Esophagus squamous epithelium (tissue), 5 donors: ENCODE measurements at regions not wholly inside any gene's neighbourhood (a gene's known extent, or its start where the extent isn't known, plus 50 kb on each side); places are given as distances from the start of the nearest gene placed in this dataset.

Experiments used
- DNase-seq: peaks from one replicate; lab custom pipeline; 2025; lab: John Stamatoyannopoulos, UW
- H3K27ac ChIP-seq, 4 donors: fragments of 200-600 bp; sonication (generic); one replicate each; pipeline ENCODE4 v1.5.1; 2016 to 2019; ENCODE audit warnings: mild to moderate bottlenecking in 1 of 4
- H3K27me3 ChIP-seq, 4 donors: fragments of 200-600 bp; sonication (generic); 1 replicate in 3 of 4; 2 replicates in 1 of 4; pipeline versions ENCODE4 v1.5.1 to v1.6.0; 2017 to 2021; ENCODE audit warnings: antibody characterized with exemption in 1 of 4
- H3K36me3 ChIP-seq, 3 donors: fragments of 200-600 bp; sonication (generic); one replicate each; pipeline ENCODE4 v1.5.1; 2016 to 2019
- H3K4me1 ChIP-seq, 3 donors: fragments of 200-600 bp; sonication (generic); one replicate each; pipeline ENCODE4 v1.5.1; 2017 to 2019
- H3K4me3 ChIP-seq, 4 donors: fragments of 200-600 bp; sonication (generic); 1 replicate in 3 of 4; 2 replicates in 1 of 4; pipeline ENCODE4 v1.5.1; 2016 to 2019; ENCODE audit warnings: mild to moderate bottlenecking in 2 of 4, moderate library complexity in 1 of 4
- H3K9me3 ChIP-seq, 3 donors: fragments of 200-600 bp; sonication (generic); one replicate each; pipeline ENCODE4 v1.5.1; 2016 to 2019
- CTCF ChIP-seq, 6 experiments: fragments of 450-650 bp in 4 of 6; fragments of 200-600 bp in 2 of 6; sonication (generic) in 2 of 6; IDR thresholded peaks; one replicate each; pipeline ENCODE4 v1.5.1; 2016 to 2019; ENCODE audit warnings: antibody characterized with exemption in 6 of 6, mild to moderate bottlenecking in 4 of 6, moderate library complexity in 4 of 6
- POLR2A ChIP-seq, 4 donors: fragments of 450-650 bp; IDR thresholded peaks; one replicate each; pipeline ENCODE4 v1.6.1; 2017; ENCODE audit warnings: antibody characterized with exemption in 4 of 4, mild to moderate bottlenecking in 4 of 4, moderate library complexity in 3 of 4
- WGBS, 2 donors: methylation state at CpG; one replicate each; pipeline ENCODE4 v1.1.5; 2018; 5-methylcytosine and 5-hydroxymethylcytosine counted together
- intact Hi-C: fragments of 100-400 bp; cut with DNase I; formaldehyde crosslinking; loops from one replicate; pipeline ENCODE4 v1.15.0; 2022
- donor health status: DM: yes; HTN: yes; CAD: no.

- intact Hi-C loops: no loop called here
- Histone ChIP-seq H3K4me3 (no peak overlapping the region), H3K27ac (peak overlapping the region in 2 of 4 donors; percentile 10 to 29), H3K27me3 (no peaks in the 10 kb centered on the region), H3K4me1 (no peaks in the 10 kb centered on the region), H3K36me3 (no peaks in the 10 kb centered on the region), H3K9me3 (peaks cover 0 to 3% (median 0%) of the 10 kb centered on the region in 3 donors)
- TF ChIP-seq POLR2A (IDR thresholded peaks at IDR 0.05) (no peak), CTCF (IDR thresholded peaks at IDR 0.05) (no peak)
- WGBS, 2 donors: 45 to 52% methylated on average over 1 of the region's 1 CpG
- DNase-seq: no peak
Observed at GRCh38 chr12:16884056-16884455, 278.1 kb upstream of the LMO3 start.

DNA sequence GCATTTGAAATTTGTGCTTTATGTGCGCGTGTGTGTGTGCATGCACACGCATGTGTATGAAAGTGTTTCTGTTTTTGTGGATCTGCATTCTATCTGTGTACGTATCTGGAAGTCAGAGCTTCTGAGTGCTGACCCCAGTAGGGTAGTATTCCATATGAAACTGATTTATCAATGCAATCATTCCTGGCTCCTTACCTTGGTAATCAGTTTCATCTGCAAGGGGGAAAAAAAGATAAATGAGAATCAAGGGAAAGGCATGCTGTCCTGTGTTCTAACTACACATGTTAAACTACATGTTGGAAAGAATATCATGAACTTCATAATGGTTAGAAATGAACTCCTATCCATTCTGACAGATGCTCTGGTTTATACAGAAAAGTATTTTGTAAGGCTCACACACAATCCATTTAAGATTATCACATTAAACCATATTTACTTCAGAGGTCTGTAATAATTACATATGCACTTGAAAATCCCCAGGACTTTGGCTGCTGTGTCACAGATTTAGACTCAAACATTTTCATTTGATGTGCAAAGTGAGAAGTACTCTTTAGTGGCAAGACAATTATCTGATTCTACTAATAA, 276.1 kb upstream of the LMO3 start:
- H3K9me3 ChIP-seq: no peaks in the 10 kb centered on the region
- H3K4me1 ChIP-seq: no peaks in the 10 kb centered on the region
- 80 to 83% methylated on average over 4 of the region's 4 CpGs for WGBS, 2 donors
- DNase-seq: no peak
- H3K27me3 ChIP-seq: no peaks in the 10 kb centered on the region
- H3K4me3 ChIP-seq: no peak overlapping the region
- no peaks in the 10 kb centered on the region for H3K36me3 ChIP-seq
- intact Hi-C loops: no loop called here
- no peak overlapping the region for H3K27ac ChIP-seq
- TF ChIP-seq CTCF (IDR thresholded peaks at IDR 0.05) (no peak), POLR2A (IDR thresholded peaks at IDR 0.05) (no peak)

DNA sequence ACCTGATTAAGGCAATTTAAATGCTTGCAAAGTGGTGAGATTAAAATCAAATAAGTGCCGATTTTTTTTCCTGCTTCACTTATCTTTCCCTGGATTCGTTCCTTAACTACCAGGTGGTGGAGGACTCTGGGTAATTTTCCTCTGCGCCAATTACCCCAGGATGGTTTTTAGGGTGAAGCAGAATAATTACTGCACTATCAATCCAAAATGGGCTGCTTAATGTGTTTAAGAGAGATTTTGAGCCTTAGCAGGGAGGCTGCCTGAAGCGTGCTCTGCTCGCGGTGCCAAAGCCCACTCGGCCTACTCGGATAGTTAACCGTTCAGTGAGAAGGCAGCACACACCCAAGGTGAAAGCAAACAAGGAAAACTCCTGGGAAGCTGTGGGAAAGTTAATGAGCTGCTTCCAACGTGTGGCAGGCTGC, 274.9 kb upstream of the LMO3 start:
- no peak overlapping the region for H3K4me3 ChIP-seq
- H3K9me3 ChIP-seq: no peaks in the 10 kb centered on the region
- TF ChIP-seq CTCF (IDR thresholded peaks at IDR 0.05) (no peak), POLR2A (IDR thresholded peaks at IDR 0.05) (no peak)
- DNase-seq: no peak
- intact Hi-C loops: no loop called here
- H3K4me1 ChIP-seq: no peaks in the 10 kb centered on the region
- no peaks in the 10 kb centered on the region for H3K36me3 ChIP-seq
- no peaks in the 10 kb centered on the region for H3K27me3 ChIP-seq
- 28 to 31% methylated on average over 4 to 10 of the region's 10 CpGs for WGBS, 2 donors
- H3K27ac ChIP-seq: no peak overlapping the region

GRCh38 chr12:16870845-16871244, 264.9 kb upstream of the LMO3 start:
- Histone ChIP-seq H3K4me1 (no peaks in the 10 kb centered on the region), H3K27ac (no peak overlapping the region), H3K9me3 (no peaks in the 10 kb centered on the region), H3K36me3 (no peaks in the 10 kb centered on the region), H3K4me3 (no peak overlapping the region), H3K27me3 (no peaks in the 10 kb centered on the region)
- TF ChIP-seq POLR2A (IDR thresholded peaks at IDR 0.05) (no peak), CTCF (IDR thresholded peaks at IDR 0.05) (no peak)
- intact Hi-C loops: no loop called here
- WGBS, 2 donors: 52 to 60% methylated on average over 1 of the region's 1 CpG
- no peak for DNase-seq

- H3K4me1 ChIP-seq: no peaks in the 10 kb centered on the region
- no peaks in the 10 kb centered on the region for H3K27me3 ChIP-seq
- no peaks in the 10 kb centered on the region for H3K36me3 ChIP-seq
- DNase-seq: no peak
- intact Hi-C loops: no loop called here
- no peak overlapping the region for H3K4me3 ChIP-seq
- no peaks in the 10 kb centered on the region for H3K9me3 ChIP-seq
- no peak for TF ChIP-seq CTCF (IDR thresholded peaks at IDR 0.05)
- no peak for TF ChIP-seq POLR2A (IDR thresholded peaks at IDR 0.05)
- no peak overlapping the region for H3K27ac ChIP-seq
Observed at GRCh38 chr12:16863742-16864141, 257.8 kb upstream of the LMO3 start.
